BE2C (cell line): ENCODE measurements at regions not wholly inside any gene's neighbourhood (a gene's known extent, or its start where the extent isn't known, plus 50 kb on each side); places are given as distances from the start of the nearest gene placed in this dataset.

Experiments used
- DNase-seq: peaks from one replicate; pipeline ENCODE4 v3.0.0-alpha.2; 2020
- H3K27me3 ChIP-seq: fragments of 250-450 bp; sonication (Bioruptor Pico); 2 replicates; pipeline ENCODE4 v1.5.1; 2020; ENCODE audit warnings: mild to moderate bottlenecking
- H3K36me3 ChIP-seq: fragments of 250-450 bp; sonication (Bioruptor Pico); 2 replicates; pipeline ENCODE4 v1.5.1; 2020; ENCODE audit warnings: mild to moderate bottlenecking
- H3K4me1 ChIP-seq: fragments of 250-450 bp; sonication (Bioruptor Pico); 2 replicates; pipeline ENCODE4 v1.5.1; 2020
- H3K4me3 ChIP-seq: 2 replicates; pipeline ENCODE4 v1.5.1; 2011; ENCODE audit warnings: low read depth, low read length
- H3K9me3 ChIP-seq: fragments of 250-450 bp; sonication (Bioruptor Pico); 2 replicates; pipeline ENCODE4 v1.5.1; 2020
- CTCF ChIP-seq: IDR thresholded peaks from 2 replicates; pipeline ENCODE4 v1.5.1; 2012; ENCODE audit warnings: mild to moderate bottlenecking, low read depth, low read length

GRCh38 chr4:112093636-112094202, 51.5 kb upstream of the FAM241A start:
- no peak for TF ChIP-seq CTCF
- Histone ChIP-seq H3K27me3 (no peaks in the 10 kb centered on the region; the same call in none of the 2 replicates), H3K4me1 (no peaks in the 10 kb centered on the region), H3K4me3 (no peak overlapping the region), H3K36me3 (no peaks in the 10 kb centered on the region), H3K9me3 (no peaks in the 10 kb centered on the region)
- DNase-seq, result no peak

- DNase-seq, result no peak
- H3K4me3 ChIP-seq, result no peak overlapping the region
- no peak for TF ChIP-seq CTCF
- H3K9me3 ChIP-seq, result no peaks in the 10 kb centered on the region
- no peaks in the 10 kb centered on the region for H3K36me3 ChIP-seq
- no peaks in the 10 kb centered on the region; the same call in none of the 2 replicates for H3K27me3 ChIP-seq
- no peaks in the 10 kb centered on the region for H3K4me1 ChIP-seq
Measured at GRCh38 chr4:112094330-112094729, 50.9 kb upstream of the FAM241A start.
